ENCODE measurements at regions not wholly inside any gene's neighbourhood (a gene's known extent, or its start where the extent isn't known, plus 50 kb on each side); places are given as distances from the start of the nearest gene placed in this dataset.

- intact Hi-C loops (cut with DNase I; ENCODE audit: low total_unique reads), result no loop called here
- no peak for DNase-seq
- no peaks in the 10 kb centered on the region for H3K27me3 ChIP-seq
- H3K4me1 ChIP-seq, result peaks cover 0 to under 1% of the 10 kb centered on the region in 2 donors
- no peak for TF ChIP-seq CTCF (IDR thresholded peaks at IDR 0.05)
- no peak for TF ChIP-seq POLR2A (IDR thresholded peaks at IDR 0.05)
- no peaks in the 10 kb centered on the region for H3K36me3 ChIP-seq
- no peak overlapping the region for H3K27ac ChIP-seq
- H3K9me3 ChIP-seq, result no peaks in the 10 kb centered on the region
- H3K4me3 ChIP-seq, result no peak overlapping the region
These were observed 133.6 kb downstream of the DDX1 start for GRCh38 chr2:15725101-15725781.

GRCh38 chr2:15725782-15726112 lies 134.1 kb downstream of the DDX1 start:
- Histone ChIP-seq H3K36me3 (no peaks in the 10 kb centered on the region), H3K27ac (no peak overlapping the region), H3K4me3 (no peak overlapping the region), H3K27me3 (no peaks in the 10 kb centered on the region), H3K4me1 (peaks cover 0 to 6% of the 10 kb centered on the region in 2 donors), H3K9me3 (no peaks in the 10 kb centered on the region)
- intact Hi-C loops (cut with DNase I; ENCODE audit: low total_unique reads), result no loop called here
- DNase-seq, result no peak
- no peak for TF ChIP-seq CTCF (IDR thresholded peaks at IDR 0.05)
- TF ChIP-seq POLR2A (IDR thresholded peaks at IDR 0.05), result no peak

- no peaks in the 10 kb centered on the region for H3K27me3 ChIP-seq
- TF ChIP-seq POLR2A (IDR thresholded peaks at IDR 0.05), result no peak
- no peak for TF ChIP-seq CTCF (IDR thresholded peaks at IDR 0.05)
- H3K36me3 ChIP-seq, result no peaks in the 10 kb centered on the region
- intact Hi-C loops (cut with DNase I; ENCODE audit: low total_unique reads), result no loop called here
- no peaks in the 10 kb centered on the region for H3K9me3 ChIP-seq
- peaks cover 0 to 7% of the 10 kb centered on the region in 2 donors for H3K4me1 ChIP-seq
- H3K27ac ChIP-seq, result no peak overlapping the region
- DNase-seq, result no peak
- H3K4me3 ChIP-seq, result no peak overlapping the region
These were observed 134.8 kb downstream of the DDX1 start for GRCh38 chr2:15726321-15727057.

GRCh38 chr2:15727396-15728244 lies 136.0 kb downstream of the DDX1 start:
- no peak for DNase-seq
- H3K27me3 ChIP-seq, result no peaks in the 10 kb centered on the region
- H3K4me1 ChIP-seq, result peaks cover 0 to 7% of the 10 kb centered on the region in 2 donors
- no peak overlapping the region for H3K4me3 ChIP-seq
- TF ChIP-seq POLR2A (IDR thresholded peaks at IDR 0.05) (no peak), CTCF (IDR thresholded peaks at IDR 0.05) (no peak)
- H3K9me3 ChIP-seq, result no peaks in the 10 kb centered on the region
- H3K27ac ChIP-seq, result no peak overlapping the region
- intact Hi-C loops (cut with DNase I; ENCODE audit: low total_unique reads), result no loop called here
- H3K36me3 ChIP-seq, result no peaks in the 10 kb centered on the region

Measured in uterus (tissue), 3 donors.